ENCODE measurements at regions not wholly inside any gene's neighbourhood (a gene's known extent, or its start where the extent isn't known, plus 50 kb on each side); places are given as distances from the start of the nearest gene placed in this dataset.

- TF ChIP-seq CTCF (IDR thresholded peaks at IDR 0.05 in 2 of 3, conservative IDR thresholded peaks at IDR 0.05 in 1 of 3; ENCODE audit: borderline replicate concordance in 1 of 3, insufficient read depth in 1 of 3, low read depth in 2 of 3, low read length in 2 of 3), result no peak
- no peak for TF ChIP-seq POLR2A (IDR thresholded peaks at IDR 0.05; ENCODE audit: borderline replicate concordance, extremely low read depth, insufficient read depth, insufficient read length)
- TF ChIP-seq JUND (IDR thresholded peaks at IDR 0.05), result no peak
- TF ChIP-seq REST (IDR thresholded peaks at IDR 0.05; ENCODE audit: low read depth), result no peak
- no peak for TF ChIP-seq CEBPB (IDR thresholded peaks at IDR 0.05; ENCODE audit: low read depth)
- TF ChIP-seq ATF3 (IDR thresholded peaks at IDR 0.05), result no peak
- no peak for TF ChIP-seq EZH2phosphoT487 (IDR thresholded peaks at IDR 0.05; ENCODE audit: borderline replicate concordance)
- TF ChIP-seq MAX (IDR thresholded peaks at IDR 0.05), result no peak
- TF ChIP-seq POLR2AphosphoS5 (IDR thresholded peaks at IDR 0.05; ENCODE audit: low read depth, low read length), result no peak
- TF ChIP-seq TCF7L2 (IDR thresholded peaks at IDR 0.05; ENCODE audit: borderline replicate concordance, extremely low read depth, insufficient read depth, insufficient read length), result no peak
- no peak for TF ChIP-seq YY1 (IDR thresholded peaks at IDR 0.05; ENCODE audit: extremely low read depth, insufficient replicate concordance, low read depth, low read length)
Measured at GRCh38 chr6:48243071-48243470, 132.1 kb upstream of the PTCHD4 start.
